M059J (cell line): ENCODE measurements at regions not wholly inside any gene's neighbourhood (a gene's known extent, or its start where the extent isn't known, plus 50 kb on each side); places are given as distances from the start of the nearest gene placed in this dataset.

Experiments used
- DNase-seq: peaks from one replicate; pipeline ENCODE4 v3.0.0-alpha.2; 2012; ENCODE audit warnings: low read depth

GRCh38 chr6:167442796-167443680 lies 118.2 kb downstream of the TTLL2 start:
- DNase-seq = no peak

- DNase-seq = no peak
These were observed 119.9 kb downstream of the TTLL2 start for GRCh38 chr6:167444602-167445346.

- DNase-seq = no peak
These were observed 120.7 kb downstream of the TTLL2 start for GRCh38 chr6:167445568-167445967.

- DNase-seq = no peak
These were observed 121.2 kb downstream of the TTLL2 start for GRCh38 chr6:167446046-167446445.

GRCh38 chr6:167446971-167447370 lies 122.1 kb downstream of the TTLL2 start:
- DNase-seq = no peak

- DNase-seq = no peak
These were observed 123.5 kb downstream of the TTLL2 start for GRCh38 chr6:167448378-167448777.

- no peak for DNase-seq
These were observed 124.4 kb downstream of the TTLL2 start for GRCh38 chr6:167449094-167449861.

- no peak for DNase-seq
These were observed 125.7 kb downstream of the TTLL2 start for GRCh38 chr6:167450626-167451025.

- no peak for DNase-seq
These were observed 127.6 kb downstream of the TTLL2 start for GRCh38 chr6:167452338-167453081.

GRCh38 chr6:167453082-167453446 lies 128.2 kb downstream of the TTLL2 start:
- DNase-seq = no peak

GRCh38 chr6:167454003-167454402 lies 129.1 kb downstream of the TTLL2 start:
- no peak for DNase-seq

- DNase-seq = no peak
These were observed 130.5 kb downstream of the TTLL2 start for GRCh38 chr6:167455371-167455770.

GRCh38 chr6:167462514-167463312 lies 137.8 kb downstream of the TTLL2 start:
- DNase-seq = no peak

- DNase-seq = no peak
These were observed 139.3 kb downstream of the TTLL2 start for GRCh38 chr6:167464177-167464576.

GRCh38 chr6:167465482-167465881 lies 140.6 kb downstream of the TTLL2 start:
- no peak for DNase-seq

GRCh38 chr6:167467282-167467681 lies 142.4 kb downstream of the TTLL2 start:
- DNase-seq = no peak

GRCh38 chr6:167467793-167468431 lies 143.0 kb downstream of the TTLL2 start:
- DNase-seq = no peak

- no peak for DNase-seq
These were observed 144.2 kb downstream of the TTLL2 start for GRCh38 chr6:167469101-167469500.

GRCh38 chr6:167469672-167470071 lies 144.8 kb downstream of the TTLL2 start:
- no peak for DNase-seq
